Activated naive CD8-positive, alpha-beta T cell treated with anti-CD3 and anti-CD28 coated beads, Interleukin-2, amount 10 ng/mL, durations not matched to agents 7 days and 5 days (primary cell): ENCODE measurements at regions not wholly inside any gene's neighbourhood (a gene's known extent, or its start where the extent isn't known, plus 50 kb on each side); places are given as distances from the start of the nearest gene placed in this dataset.

Experiments
- ATAC-seq: fragments of 150-1000 bp; cut with Tn5 transposase; one replicate; pipeline ENCODE4 v1.10.0; 2021; ENCODE audit warnings: low read depth, moderate library complexity
- POLR2A ChIA-PET: fragments of 350-600 bp; sonication (Branson Sonifier 250); formaldehyde crosslinking; loops from one replicate; lab custom pipeline; 2021; ENCODE audit warnings: antibody characterized with exemption; lab: Charles Lee
- DNase-seq: peaks from one replicate; pipeline ENCODE4 v3.0.0; 2021
- H3K27ac Mint-ChIP-seq: one replicate; pipeline ENCODE4 v1.8.0; 2022; ENCODE audit warnings: mild to moderate bottlenecking, mixed read lengths
- H3K27me3 Mint-ChIP-seq: one replicate; pipeline ENCODE4 v1.8.0; 2022; ENCODE audit warnings: mild to moderate bottlenecking, moderate library complexity, mixed read lengths
- H3K36me3 Mint-ChIP-seq: one replicate; pipeline ENCODE4 v1.8.0; 2021; ENCODE audit warnings: mild to moderate bottlenecking, mixed read lengths
- H3K4me1 Mint-ChIP-seq: one replicate; pipeline ENCODE4 v1.8.0; 2021; ENCODE audit warnings: mixed read lengths
- H3K4me3 Mint-ChIP-seq: one replicate; pipeline ENCODE4 v1.8.0; 2022; ENCODE audit warnings: mild to moderate bottlenecking, moderate library complexity, mixed read lengths
- H3K9me3 Mint-ChIP-seq: one replicate; pipeline ENCODE4 v1.8.0; 2021; ENCODE audit warnings: mixed read lengths

DNA sequence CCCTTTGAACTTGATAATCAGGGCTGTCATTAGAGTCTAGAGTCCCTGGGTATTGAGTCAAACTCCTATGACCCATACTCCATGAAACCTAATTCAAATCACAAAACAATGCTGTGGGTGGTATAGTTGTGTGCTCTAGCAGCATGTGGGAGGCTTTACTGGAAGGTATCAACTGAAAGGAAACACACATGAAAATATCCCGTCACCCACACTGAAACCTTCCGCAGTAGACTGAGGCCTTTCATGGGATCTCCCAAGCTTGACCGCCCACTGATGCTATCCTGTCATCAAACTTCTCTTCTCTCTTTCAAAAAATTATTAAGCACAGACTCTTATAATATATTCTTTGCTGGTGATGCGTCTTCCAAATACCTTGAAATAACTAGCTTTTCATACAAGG is 569.1 kb upstream of the MEF2C start:
- no peak overlapping the region for H3K27ac Mint-ChIP-seq
- no peaks in the 10 kb centered on the region for H3K36me3 Mint-ChIP-seq
- DNase-seq (no peak), ATAC-seq (no peak)
- H3K27me3 Mint-ChIP-seq, result no peaks in the 10 kb centered on the region
- POLR2A ChIA-PET, result no interaction called here
- H3K4me3 Mint-ChIP-seq, result no peak overlapping the region
- no peaks in the 10 kb centered on the region for H3K4me1 Mint-ChIP-seq
- no peaks in the 10 kb centered on the region for H3K9me3 Mint-ChIP-seq

DNA sequence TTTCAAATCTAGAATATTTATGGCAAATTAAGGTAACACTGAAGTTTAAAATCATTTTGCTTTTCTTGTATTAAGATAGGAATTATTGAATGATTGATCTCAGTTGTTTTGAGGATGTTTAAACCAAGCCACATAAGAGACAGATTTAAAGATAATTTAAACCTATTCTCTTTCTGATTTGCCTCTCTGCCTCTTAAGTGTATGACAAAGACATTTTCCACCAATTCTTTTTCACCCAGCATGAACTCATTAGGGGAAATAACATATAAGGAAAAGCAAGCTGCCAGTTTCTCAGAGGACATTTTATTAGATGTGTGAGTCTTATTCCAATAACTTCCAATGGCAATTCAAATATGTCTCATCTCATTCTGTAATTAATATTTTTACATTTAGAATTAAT is 568.3 kb upstream of the MEF2C start:
- ATAC-seq (no peak), DNase-seq (no peak)
- no peaks in the 10 kb centered on the region for H3K4me1 Mint-ChIP-seq
- H3K27ac Mint-ChIP-seq, result no peak overlapping the region
- H3K9me3 Mint-ChIP-seq, result no peaks in the 10 kb centered on the region
- no peaks in the 10 kb centered on the region for H3K27me3 Mint-ChIP-seq
- H3K4me3 Mint-ChIP-seq, result no peak overlapping the region
- no peaks in the 10 kb centered on the region for H3K36me3 Mint-ChIP-seq
- POLR2A ChIA-PET, result no interaction called here

DNA sequence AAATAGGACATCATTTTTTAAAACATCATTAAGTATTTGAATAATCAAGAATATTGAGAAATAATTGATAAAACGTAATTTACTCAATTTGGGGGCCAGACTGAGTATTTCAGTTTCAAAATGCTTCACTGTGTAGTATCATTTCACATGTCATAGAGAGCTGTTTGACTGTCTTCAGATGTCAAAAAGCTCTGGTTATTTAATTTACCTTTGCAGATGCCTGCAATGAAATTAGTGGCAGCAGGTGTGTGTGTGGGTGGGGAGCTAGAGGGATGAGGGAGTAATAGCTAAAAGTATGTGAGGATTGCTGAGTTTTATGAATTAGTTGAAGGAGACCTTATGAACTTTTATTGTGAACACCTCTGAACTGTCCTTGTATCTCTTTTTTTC is 567.2 kb upstream of the MEF2C start:
- H3K9me3 Mint-ChIP-seq, result no peaks in the 10 kb centered on the region
- peaks cover 2% of the 10 kb centered on the region for H3K27me3 Mint-ChIP-seq
- no peaks in the 10 kb centered on the region for H3K36me3 Mint-ChIP-seq
- no peaks in the 10 kb centered on the region for H3K4me1 Mint-ChIP-seq
- DNase-seq (no peak), ATAC-seq (no peak)
- POLR2A ChIA-PET, result no interaction called here
- H3K27ac Mint-ChIP-seq, result no peak overlapping the region
- H3K4me3 Mint-ChIP-seq, result no peak overlapping the region

DNA sequence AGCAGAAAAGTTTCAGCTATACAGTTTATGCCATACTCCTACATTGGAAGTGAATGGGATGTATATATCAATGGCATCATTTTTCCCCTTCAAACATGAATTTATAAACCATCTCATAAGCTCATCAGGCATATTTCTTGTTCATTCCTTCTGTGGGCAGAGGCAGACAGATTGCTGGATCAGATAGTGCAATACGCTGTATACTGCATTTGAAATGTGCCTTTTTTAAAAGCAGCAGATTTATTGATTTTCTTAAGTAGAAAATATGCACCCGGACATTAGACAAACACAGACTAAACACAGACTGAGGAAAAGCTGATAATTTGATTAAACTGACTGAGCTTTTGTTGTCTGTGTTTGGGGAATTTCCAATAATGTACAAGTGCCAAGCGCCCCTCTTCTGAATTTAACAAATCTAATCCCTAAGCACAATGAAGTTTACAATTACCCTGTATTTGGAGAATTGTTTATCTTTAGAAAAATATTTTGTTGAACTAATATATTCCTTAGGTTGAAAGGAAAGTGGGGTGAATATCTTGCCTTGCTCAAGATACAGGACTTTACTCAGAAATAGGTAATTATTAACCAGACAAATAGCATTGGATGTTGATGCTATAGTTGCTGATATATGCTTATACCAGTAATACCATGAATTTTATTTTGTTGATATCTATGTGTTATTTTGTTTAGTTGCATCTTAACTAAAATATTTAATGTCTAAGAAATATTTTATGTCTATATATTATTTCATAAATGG is 566.6 kb upstream of the MEF2C start:
- Mint-ChIP-seq H3K27ac (no peak overlapping the region), H3K36me3 (no peaks in the 10 kb centered on the region), H3K4me1 (no peaks in the 10 kb centered on the region), H3K27me3 (peaks cover 2% of the 10 kb centered on the region), H3K4me3 (no peak overlapping the region), H3K9me3 (no peaks in the 10 kb centered on the region)
- POLR2A ChIA-PET, result no interaction called here
- DNase-seq (no peak), ATAC-seq (no peak)

DNA sequence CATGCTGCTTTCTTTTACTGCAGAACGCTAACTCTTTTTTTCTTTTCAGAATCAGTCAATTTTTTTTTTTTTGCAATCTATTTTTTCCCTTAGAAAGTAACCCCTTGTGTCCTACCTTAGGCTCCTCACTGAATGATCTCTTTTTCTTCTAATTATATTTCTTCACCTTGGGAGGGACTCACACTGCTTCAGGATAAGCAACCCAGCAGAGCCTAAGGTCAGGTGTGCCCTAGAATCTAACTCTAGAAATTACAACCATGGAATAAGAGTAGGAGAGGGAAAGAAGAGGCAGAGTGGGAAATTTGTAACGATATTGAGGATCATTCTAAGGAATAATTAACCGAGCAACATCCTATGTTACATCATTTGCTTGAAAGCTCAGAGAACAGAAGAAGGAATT is 564.0 kb upstream of the MEF2C start:
- Mint-ChIP-seq H3K27me3 (peaks cover 4% of the 10 kb centered on the region), H3K9me3 (no peaks in the 10 kb centered on the region), H3K4me3 (no peak overlapping the region), H3K4me1 (no peaks in the 10 kb centered on the region), H3K27ac (no peak overlapping the region), H3K36me3 (no peaks in the 10 kb centered on the region)
- ATAC-seq (no peak), DNase-seq (no peak)
- POLR2A ChIA-PET, result no interaction called here

DNA sequence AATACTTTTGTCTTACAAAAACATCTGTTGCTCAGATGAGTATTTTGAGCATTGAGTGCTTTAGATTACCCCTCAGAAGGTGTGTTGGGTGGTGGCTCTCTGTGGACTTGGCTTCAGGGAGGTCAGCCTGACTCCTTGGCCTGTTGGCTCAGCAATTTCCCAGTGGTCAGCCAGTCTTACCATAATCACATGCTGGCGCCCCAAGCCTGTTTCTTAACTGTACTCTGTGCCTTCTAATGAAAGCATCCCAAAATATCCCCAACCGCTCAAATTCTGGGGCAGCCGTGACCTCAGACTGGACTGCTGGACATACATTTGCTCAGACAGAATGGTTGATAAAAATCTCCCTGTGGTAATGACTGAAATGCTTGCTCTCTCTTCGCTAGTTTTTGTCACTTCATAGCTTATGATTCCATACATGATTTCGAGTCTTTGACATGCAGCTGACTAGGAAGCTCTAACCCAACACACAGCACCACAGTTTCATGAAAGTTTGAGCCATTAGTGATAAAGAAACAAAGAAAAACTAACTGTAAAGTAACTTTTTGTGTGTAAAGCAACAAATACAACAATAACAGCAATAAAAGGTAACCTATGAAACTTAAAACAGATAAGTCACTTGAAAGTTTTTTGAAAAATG is 562.2 kb upstream of the MEF2C start:
- POLR2A ChIA-PET, result no interaction called here
- Mint-ChIP-seq H3K27ac (no peak overlapping the region), H3K4me3 (no peak overlapping the region), H3K27me3 (peaks cover 4% of the 10 kb centered on the region), H3K9me3 (no peaks in the 10 kb centered on the region), H3K4me1 (no peaks in the 10 kb centered on the region), H3K36me3 (no peaks in the 10 kb centered on the region)
- DNase-seq, result no peak
- ATAC-seq, result no peak

DNA sequence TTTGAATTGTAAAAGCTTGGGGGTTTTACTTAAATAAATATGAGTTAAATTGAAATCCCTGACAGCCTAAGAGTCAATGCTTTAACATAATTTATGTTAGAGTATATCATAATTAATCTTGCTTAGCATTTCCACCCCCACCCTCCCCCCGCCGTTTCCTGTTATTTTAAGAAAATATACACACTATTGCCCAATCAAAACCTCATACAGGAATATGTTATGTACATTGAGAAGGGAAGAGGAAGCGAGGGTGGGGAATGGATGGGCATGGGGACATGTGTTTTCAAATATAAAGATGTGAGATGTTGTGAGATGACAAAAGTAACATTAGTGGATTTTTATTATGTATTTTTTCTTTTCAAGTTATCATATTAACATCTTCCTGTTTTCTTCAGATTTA is 561.1 kb upstream of the MEF2C start:
- Mint-ChIP-seq H3K4me1 (no peaks in the 10 kb centered on the region), H3K27me3 (peaks cover 4% of the 10 kb centered on the region), H3K4me3 (no peak overlapping the region), H3K27ac (no peak overlapping the region), H3K36me3 (no peaks in the 10 kb centered on the region), H3K9me3 (no peaks in the 10 kb centered on the region)
- ATAC-seq (no peak), DNase-seq (no peak)
- POLR2A ChIA-PET, result no interaction called here

DNA sequence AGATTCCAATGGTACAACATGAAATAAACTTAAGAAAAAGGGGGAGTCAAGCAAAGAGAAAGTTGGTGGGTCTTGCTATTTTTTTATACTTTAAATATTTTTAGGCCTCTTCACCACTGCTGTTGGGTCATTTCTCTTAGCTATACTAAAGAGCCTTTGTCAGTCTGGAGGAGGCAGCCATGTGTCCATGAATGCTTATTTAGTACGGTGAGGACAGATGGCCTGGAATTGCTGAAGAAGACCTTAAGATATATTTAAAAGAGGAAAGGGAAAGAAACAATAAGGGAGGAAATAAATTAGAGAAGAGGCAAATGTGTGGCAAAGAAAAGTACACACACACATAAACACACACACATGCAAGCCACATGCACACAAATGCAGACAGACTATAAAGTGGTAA is 560.5 kb upstream of the MEF2C start:
- ATAC-seq (no peak), DNase-seq (no peak)
- Mint-ChIP-seq H3K9me3 (no peaks in the 10 kb centered on the region), H3K27me3 (peaks cover 4% of the 10 kb centered on the region), H3K4me1 (no peaks in the 10 kb centered on the region), H3K4me3 (no peak overlapping the region), H3K27ac (no peak overlapping the region), H3K36me3 (no peaks in the 10 kb centered on the region)
- POLR2A ChIA-PET, result no interaction called here

DNA sequence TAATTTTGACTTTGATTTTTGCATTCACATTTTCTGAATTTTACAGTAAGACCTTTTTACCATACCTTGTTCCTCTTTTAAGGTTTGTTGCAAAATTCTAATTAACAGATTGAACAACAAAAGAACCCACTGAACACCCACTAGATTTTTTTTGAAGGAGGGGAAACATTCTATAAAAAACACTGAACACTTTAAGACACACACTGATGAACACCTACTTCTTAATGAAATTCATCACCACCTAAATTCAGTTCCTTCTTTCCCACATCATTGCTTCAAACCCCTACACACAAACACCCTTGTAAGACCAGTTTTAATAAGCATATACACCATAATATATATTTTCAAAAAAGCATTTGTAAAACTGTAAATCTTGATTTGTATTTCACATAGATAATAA is 559.0 kb upstream of the MEF2C start:
- no peaks in the 10 kb centered on the region for H3K9me3 Mint-ChIP-seq
- H3K27me3 Mint-ChIP-seq, result peaks cover 4% of the 10 kb centered on the region
- no peaks in the 10 kb centered on the region for H3K36me3 Mint-ChIP-seq
- POLR2A ChIA-PET, result no interaction called here
- H3K27ac Mint-ChIP-seq, result no peak overlapping the region
- no peaks in the 10 kb centered on the region for H3K4me1 Mint-ChIP-seq
- no peak for ATAC-seq
- no peak overlapping the region for H3K4me3 Mint-ChIP-seq
- no peak for DNase-seq

DNA sequence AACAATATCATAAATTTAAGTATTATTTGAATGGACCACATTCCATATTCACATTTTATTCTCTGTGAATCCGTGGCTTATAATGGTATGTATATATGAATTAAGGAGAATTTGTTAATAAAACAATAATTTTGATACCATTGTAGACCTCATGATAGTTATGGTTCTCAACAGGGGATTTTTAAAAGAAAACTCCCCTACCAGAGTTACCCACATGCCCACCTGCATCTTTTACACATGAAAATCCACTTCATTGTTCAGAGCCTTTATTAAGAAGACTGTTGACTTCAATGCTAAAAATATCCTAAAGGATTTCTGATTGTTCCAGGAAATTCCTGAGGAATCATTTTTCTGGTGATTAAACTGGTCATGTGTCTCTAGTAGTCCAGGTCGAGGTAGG is 557.7 kb upstream of the MEF2C start:
- H3K36me3 Mint-ChIP-seq, result no peaks in the 10 kb centered on the region
- DNase-seq (no peak), ATAC-seq (no peak)
- POLR2A ChIA-PET, result no interaction called here
- H3K4me1 Mint-ChIP-seq, result no peaks in the 10 kb centered on the region
- no peak overlapping the region for H3K4me3 Mint-ChIP-seq
- peaks cover 4% of the 10 kb centered on the region for H3K27me3 Mint-ChIP-seq
- no peaks in the 10 kb centered on the region for H3K9me3 Mint-ChIP-seq
- H3K27ac Mint-ChIP-seq, result no peak overlapping the region

DNA sequence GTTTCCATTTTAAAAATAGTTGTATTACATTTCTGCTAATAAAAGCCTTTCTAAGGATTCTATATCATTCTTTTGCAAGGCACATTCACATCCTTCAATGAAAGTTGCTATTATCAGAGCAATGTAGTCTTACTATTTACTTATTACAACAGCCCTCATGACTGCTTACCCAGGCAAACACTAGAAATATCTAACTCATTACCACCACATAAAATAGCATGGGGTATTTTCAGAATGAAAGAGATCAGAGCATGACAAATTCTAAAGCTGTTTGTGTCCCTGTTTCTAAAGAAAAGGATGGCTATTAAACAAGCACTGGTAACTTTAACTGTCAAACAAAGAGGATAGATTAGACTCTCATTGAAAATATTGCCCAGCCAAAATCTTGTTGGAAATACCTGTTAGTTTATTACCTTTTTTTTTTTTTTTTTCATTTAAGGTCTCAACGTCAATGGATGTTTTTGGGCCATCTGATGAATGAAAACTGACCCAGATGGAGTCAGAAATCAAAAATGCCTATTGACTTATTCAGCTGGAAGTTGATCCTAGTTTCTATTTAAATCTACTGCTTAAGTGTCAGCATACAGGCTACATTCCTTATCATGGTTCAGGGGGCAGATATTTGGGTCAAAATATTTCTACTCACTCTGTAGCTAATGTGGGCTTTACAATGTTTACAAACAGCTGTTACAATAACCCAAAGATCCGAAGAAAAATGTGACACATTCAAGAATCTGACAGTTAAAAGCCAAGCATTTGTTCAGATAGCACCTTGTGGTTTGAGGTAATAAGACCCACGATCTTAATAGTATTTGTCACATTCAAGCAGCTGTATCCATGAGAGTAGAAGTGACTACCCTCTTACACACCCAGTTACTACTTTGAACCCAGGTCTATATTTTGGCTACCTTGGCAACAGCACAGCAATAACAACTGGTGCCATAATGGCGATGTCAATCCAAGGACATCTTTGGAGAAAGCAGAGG is 554.8 kb upstream of the MEF2C start:
- Mint-ChIP-seq H3K9me3 (no peaks in the 10 kb centered on the region), H3K36me3 (no peaks in the 10 kb centered on the region), H3K27ac (no peak overlapping the region), H3K4me3 (no peak overlapping the region), H3K27me3 (peaks cover 2% of the 10 kb centered on the region), H3K4me1 (no peaks in the 10 kb centered on the region)
- DNase-seq (no peak), ATAC-seq (no peak)
- POLR2A ChIA-PET, result no interaction called here

DNA sequence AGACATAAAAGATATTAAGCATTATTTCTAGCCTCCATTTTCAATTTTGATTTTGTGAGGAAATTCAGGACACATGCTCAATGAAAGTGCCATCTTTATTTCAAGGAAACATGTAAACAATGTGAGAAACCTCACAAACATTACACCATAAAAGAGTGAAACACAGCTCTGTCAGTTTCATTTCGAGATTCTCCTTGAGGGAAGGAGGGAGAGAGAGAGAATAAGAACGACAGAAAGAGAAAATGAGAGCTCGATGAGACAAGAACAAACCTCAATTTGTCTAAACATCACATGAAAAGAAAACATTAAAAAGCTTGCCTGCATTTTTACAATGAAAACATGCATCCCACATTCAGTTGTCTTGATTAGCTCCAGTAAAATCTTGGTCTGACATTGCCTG is 553.5 kb upstream of the MEF2C start:
- H3K36me3 Mint-ChIP-seq, result no peaks in the 10 kb centered on the region
- ATAC-seq (no peak), DNase-seq (no peak)
- H3K4me3 Mint-ChIP-seq, result no peak overlapping the region
- POLR2A ChIA-PET, result no interaction called here
- no peak overlapping the region for H3K27ac Mint-ChIP-seq
- no peaks in the 10 kb centered on the region for H3K9me3 Mint-ChIP-seq
- no peaks in the 10 kb centered on the region for H3K27me3 Mint-ChIP-seq
- no peaks in the 10 kb centered on the region for H3K4me1 Mint-ChIP-seq

DNA sequence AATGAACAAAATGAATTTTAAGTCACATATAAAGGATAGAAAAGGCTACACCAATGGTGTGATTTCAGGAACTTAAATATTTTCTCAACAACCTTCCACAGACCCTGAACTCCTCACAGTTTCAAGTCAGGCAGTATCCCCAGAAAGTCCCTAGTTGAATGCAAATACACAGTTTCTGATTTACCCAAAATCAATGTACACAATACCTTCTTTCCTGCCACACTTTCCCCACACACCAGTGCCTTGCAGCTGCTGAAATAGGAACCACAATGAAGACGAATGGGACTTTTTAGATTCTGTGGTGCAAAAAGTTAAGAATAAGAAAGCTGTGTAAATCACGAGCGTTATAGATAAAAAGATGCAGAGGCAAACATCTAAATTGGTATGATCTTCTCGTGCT is 552.4 kb upstream of the MEF2C start:
- no peak for ATAC-seq
- Mint-ChIP-seq H3K9me3 (no peaks in the 10 kb centered on the region), H3K27me3 (no peaks in the 10 kb centered on the region), H3K27ac (no peak overlapping the region), H3K4me3 (no peak overlapping the region), H3K36me3 (no peaks in the 10 kb centered on the region), H3K4me1 (no peaks in the 10 kb centered on the region)
- POLR2A ChIA-PET, result no interaction called here
- no peak for DNase-seq

DNA sequence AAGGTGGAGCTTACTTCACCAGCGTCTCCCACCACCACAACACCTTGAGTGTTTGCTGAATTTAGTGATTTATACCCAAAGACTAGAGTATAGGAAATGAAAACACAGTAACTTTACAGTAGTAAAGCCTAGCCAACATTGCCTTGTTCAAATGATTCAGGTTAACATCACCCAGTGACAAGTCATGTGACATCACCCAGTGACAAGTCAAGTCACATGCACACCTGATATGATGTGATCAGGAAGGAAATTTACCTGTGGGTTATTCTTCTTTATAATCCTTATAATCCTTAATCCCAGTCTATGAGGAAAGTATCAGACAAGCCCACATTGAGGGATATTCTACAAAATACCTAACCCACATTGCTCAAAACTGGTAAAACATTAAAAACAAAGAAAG is 545.6 kb upstream of the MEF2C start:
- Mint-ChIP-seq H3K36me3 (no peaks in the 10 kb centered on the region), H3K27me3 (no peaks in the 10 kb centered on the region), H3K9me3 (no peaks in the 10 kb centered on the region), H3K4me3 (no peak overlapping the region), H3K27ac (no peak overlapping the region), H3K4me1 (no peaks in the 10 kb centered on the region)
- no peak for DNase-seq
- ATAC-seq, result no peak
- POLR2A ChIA-PET, result no interaction called here
